ENCODE measurements at regions not wholly inside any gene's neighbourhood (a gene's known extent, or its start where the extent isn't known, plus 50 kb on each side); places are given as distances from the start of the nearest gene placed in this dataset.

- H3K9ac ChIP-seq (ENCODE audit: low read length): no peak overlapping the region
- WGBS (ENCODE audit: insufficient coverage): 82% methylated on average over 5 of the region's 9 CpGs
- no peak overlapping the region for H3K27ac ChIP-seq (ENCODE audit: low read length in 2 of 2)
- H3K27ac Mint-ChIP-seq: no peak overlapping the region
- no peaks in the 10 kb centered on the region for H4K20me1 ChIP-seq (ENCODE audit: control insufficient read depth, insufficient read depth, low read length, poor library complexity, severe bottlenecking)
- no peak overlapping the region for H2AFZ ChIP-seq (ENCODE audit: insufficient read depth, low read depth, low read length, poor library complexity, severe bottlenecking)
- ATAC-seq (ENCODE audit: low read depth): no peak
- no peak for DNase-seq
- ChIA-PET POLR2A (no interaction called here), CTCF (no interaction called here)
- H3K27me3 Mint-ChIP-seq: peaks cover 33% of the 10 kb centered on the region
- no peaks in the 10 kb centered on the region for H3K9me3 ChIP-seq (ENCODE audit: control extremely low read depth in 1 of 3, control insufficient read depth in 2 of 3, insufficient read depth in 1 of 3, low read length in 2 of 3)
- intact Hi-C loops (cut with micrococcal nuclease): no loop called here
- no peaks in the 10 kb centered on the region for H3K4me1 ChIP-seq (ENCODE audit: control insufficient read depth in 2 of 2, insufficient read depth in 2 of 2, low read length in 2 of 2)
- no peaks in the 10 kb centered on the region for H3K36me3 ChIP-seq (replicated peaks in 1 of 2; ENCODE audit: control extremely low read depth in 1 of 2, control insufficient read depth in 1 of 2, extremely low read depth in 1 of 2, insufficient read depth in 2 of 2, low read length in 1 of 2)
- H3K79me2 ChIP-seq (ENCODE audit: control insufficient read depth, insufficient read depth, low read length): no peaks in the 10 kb centered on the region
- H3K4me3 ChIP-seq (ENCODE audit: control extremely low read depth in 1 of 5, extremely low read depth in 1 of 5, insufficient read depth in 1 of 5, low read depth in 2 of 5, low read length in 4 of 5): no peak overlapping the region
- TF ChIP-seq EZH2 (IDR thresholded peaks at IDR 0.05; ENCODE audit: borderline replicate concordance, insufficient read depth, low read depth, low read length, poor library complexity, severe bottlenecking) (no peak), CTCF (IDR thresholded peaks at IDR 0.05) (no peak)
- no peak overlapping the region for H3K4me3 Mint-ChIP-seq
- peaks cover 0 to 4% (median 1%) of the 10 kb centered on the region in 4 experiments for H3K27me3 ChIP-seq (replicated peaks in 1 of 4; ENCODE audit: control extremely low read depth in 1 of 4, control insufficient read depth in 3 of 4, insufficient read depth in 4 of 4, low read length in 3 of 4)
- H3K4me1 Mint-ChIP-seq: no peaks in the 10 kb centered on the region
- no peaks in the 10 kb centered on the region for H3K9me3 Mint-ChIP-seq (ENCODE audit: insufficient read depth)
- no peak overlapping the region for H3K4me2 ChIP-seq (replicated peaks; ENCODE audit: low read depth, low read length, poor library complexity, severe bottlenecking)
These were observed 106.8 kb upstream of the PREP start for GRCh38 chr6:105509506-105510331.

GRCh38 chr6:105507811-105508210, 104.9 kb upstream of the PREP start:
- POLR2A ChIA-PET: no interaction called here
- Histone ChIP-seq H3K27ac (ENCODE audit: low read length in 2 of 2) (no peak overlapping the region), H3K4me2 (replicated peaks; ENCODE audit: low read depth, low read length, poor library complexity, severe bottlenecking) (no peak overlapping the region), H3K4me1 (ENCODE audit: control insufficient read depth in 2 of 2, insufficient read depth in 2 of 2, low read length in 2 of 2) (no peaks in the 10 kb centered on the region), H3K4me3 (ENCODE audit: control extremely low read depth in 1 of 5, extremely low read depth in 1 of 5, insufficient read depth in 1 of 5, low read depth in 2 of 5, low read length in 4 of 5) (no peak overlapping the region), H3K79me2 (ENCODE audit: control insufficient read depth, insufficient read depth, low read length) (no peaks in the 10 kb centered on the region), H3K27me3 (replicated peaks in 1 of 4; ENCODE audit: control extremely low read depth in 1 of 4, control insufficient read depth in 3 of 4, insufficient read depth in 4 of 4, low read length in 3 of 4) (peaks cover 0 to 4% (median 1%) of the 10 kb centered on the region in 4 experiments), H3K9ac (ENCODE audit: low read length) (no peak overlapping the region), H3K36me3 (replicated peaks in 1 of 2; ENCODE audit: control extremely low read depth in 1 of 2, control insufficient read depth in 1 of 2, extremely low read depth in 1 of 2, insufficient read depth in 2 of 2, low read length in 1 of 2) (no peaks in the 10 kb centered on the region), H4K20me1 (ENCODE audit: control insufficient read depth, insufficient read depth, low read length, poor library complexity, severe bottlenecking) (no peaks in the 10 kb centered on the region), H3K9me3 (ENCODE audit: control extremely low read depth in 1 of 3, control insufficient read depth in 2 of 3, insufficient read depth in 1 of 3, low read length in 2 of 3) (no peaks in the 10 kb centered on the region), H2AFZ (ENCODE audit: insufficient read depth, low read depth, low read length, poor library complexity, severe bottlenecking) (no peak overlapping the region)
- ATAC-seq (ENCODE audit: low read depth): no peak
- Mint-ChIP-seq H3K9me3 (ENCODE audit: insufficient read depth) (no peaks in the 10 kb centered on the region), H3K4me1 (no peaks in the 10 kb centered on the region), H3K4me3 (no peak overlapping the region), H3K27me3 (peaks cover 36% of the 10 kb centered on the region), H3K27ac (no peak overlapping the region)
- no peak for DNase-seq
- intact Hi-C loops (cut with micrococcal nuclease): no loop called here
- 80% methylated on average over 1 of the region's 1 CpG for WGBS (ENCODE audit: insufficient coverage)
- TF ChIP-seq CTCF (IDR thresholded peaks at IDR 0.05) (no peak), EZH2 (IDR thresholded peaks at IDR 0.05; ENCODE audit: borderline replicate concordance, insufficient read depth, low read depth, low read length, poor library complexity, severe bottlenecking) (no peak)
- CTCF ChIA-PET: no interaction called here
